ENCODE measurements at regions not wholly inside any gene's neighbourhood (a gene's known extent, or its start where the extent isn't known, plus 50 kb on each side); places are given as distances from the start of the nearest gene placed in this dataset.

- intact Hi-C loops (cut with micrococcal nuclease), result no loop called here
Measured at GRCh38 chr9:118395415-118395814, 691.2 kb downstream of the TLR4 start.

GRCh38 chr9:118401546-118401945 is 697.3 kb downstream of the TLR4 start:
- intact Hi-C loops (cut with micrococcal nuclease), result no loop called here
- H3K4me3 ChIP-seq, result no peak overlapping the region
- H3K9me3 ChIP-seq (replicated peaks), result no peaks in the 10 kb centered on the region
- no peaks in the 10 kb centered on the region for H3K4me1 ChIP-seq
- TF ChIP-seq, protein P1, sequence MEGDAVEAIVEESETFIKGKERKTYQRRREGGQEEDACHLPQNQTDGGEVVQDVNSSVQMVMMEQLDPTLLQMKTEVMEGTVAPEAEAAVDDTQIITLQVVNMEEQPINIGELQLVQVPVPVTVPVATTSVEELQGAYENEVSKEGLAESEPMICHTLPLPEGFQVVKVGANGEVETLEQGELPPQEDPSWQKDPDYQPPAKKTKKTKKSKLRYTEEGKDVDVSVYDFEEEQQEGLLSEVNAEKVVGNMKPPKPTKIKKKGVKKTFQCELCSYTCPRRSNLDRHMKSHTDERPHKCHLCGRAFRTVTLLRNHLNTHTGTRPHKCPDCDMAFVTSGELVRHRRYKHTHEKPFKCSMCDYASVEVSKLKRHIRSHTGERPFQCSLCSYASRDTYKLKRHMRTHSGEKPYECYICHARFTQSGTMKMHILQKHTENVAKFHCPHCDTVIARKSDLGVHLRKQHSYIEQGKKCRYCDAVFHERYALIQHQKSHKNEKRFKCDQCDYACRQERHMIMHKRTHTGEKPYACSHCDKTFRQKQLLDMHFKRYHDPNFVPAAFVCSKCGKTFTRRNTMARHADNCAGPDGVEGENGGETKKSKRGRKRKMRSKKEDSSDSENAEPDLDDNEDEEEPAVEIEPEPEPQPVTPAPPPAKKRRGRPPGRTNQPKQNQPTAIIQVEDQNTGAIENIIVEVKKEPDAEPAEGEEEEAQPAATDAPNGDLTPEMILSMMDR (IDR thresholded peaks at IDR 0.05; ENCODE audit: borderline replicate concordance), result no peak
- H3K27me3 ChIP-seq (ENCODE audit: low read depth), result no peaks in the 10 kb centered on the region
- DNase-seq, result no peak
- H3K27ac ChIP-seq (replicated peaks), result no peak overlapping the region
- H3K36me3 ChIP-seq, result no peaks in the 10 kb centered on the region

More at GRCh38 chr9:118395415-118395814, 691.2 kb downstream of the TLR4 start:
- TF ChIP-seq, protein P1 (IDR thresholded peaks at IDR 0.05; ENCODE audit: borderline replicate concordance), result no peak
- no peaks in the 10 kb centered on the region for H3K36me3 ChIP-seq
- H3K9me3 ChIP-seq (replicated peaks), result no peaks in the 10 kb centered on the region
- H3K27me3 ChIP-seq (ENCODE audit: low read depth), result no peaks in the 10 kb centered on the region
- no peak overlapping the region for H3K27ac ChIP-seq (replicated peaks)
- no peaks in the 10 kb centered on the region for H3K4me1 ChIP-seq
- H3K4me3 ChIP-seq, result no peak overlapping the region
- DNase-seq, result no peak

GRCh38 chr9:118414676-118415075 is 710.5 kb downstream of the TLR4 start:
- Histone ChIP-seq H3K4me1 (no peaks in the 10 kb centered on the region), H3K27ac (replicated peaks) (no peak overlapping the region), H3K9me3 (replicated peaks) (no peaks in the 10 kb centered on the region), H3K36me3 (no peaks in the 10 kb centered on the region), H3K27me3 (ENCODE audit: low read depth) (no peaks in the 10 kb centered on the region), H3K4me3 (no peak overlapping the region)
- TF ChIP-seq, protein P1 (IDR thresholded peaks at IDR 0.05; ENCODE audit: borderline replicate concordance), result no peak
- DNase-seq, result no peak
- intact Hi-C loops (cut with micrococcal nuclease), result no loop called here

GRCh38 chr9:118418887-118419565 is 714.8 kb downstream of the TLR4 start:
- Histone ChIP-seq H3K4me3 (no peak overlapping the region), H3K4me1 (no peaks in the 10 kb centered on the region), H3K9me3 (replicated peaks) (no peaks in the 10 kb centered on the region), H3K27me3 (ENCODE audit: low read depth) (no peaks in the 10 kb centered on the region), H3K36me3 (no peaks in the 10 kb centered on the region), H3K27ac (replicated peaks) (no peak overlapping the region)
- TF ChIP-seq, protein P1 (IDR thresholded peaks at IDR 0.05; ENCODE audit: borderline replicate concordance), result no peak
- intact Hi-C loops (cut with micrococcal nuclease), result no loop called here
- DNase-seq, result no peak

GRCh38 chr9:118419676-118420075 is 715.5 kb downstream of the TLR4 start:
- TF ChIP-seq, protein P1 (IDR thresholded peaks at IDR 0.05; ENCODE audit: borderline replicate concordance), result no peak
- Histone ChIP-seq H3K36me3 (no peaks in the 10 kb centered on the region), H3K4me1 (no peaks in the 10 kb centered on the region), H3K9me3 (replicated peaks) (no peaks in the 10 kb centered on the region), H3K27ac (replicated peaks) (no peak overlapping the region), H3K4me3 (no peak overlapping the region), H3K27me3 (ENCODE audit: low read depth) (no peaks in the 10 kb centered on the region)
- intact Hi-C loops (cut with micrococcal nuclease), result no loop called here
- DNase-seq, result no peak

Data from left ventricle myocardium inferior (tissue), 1 donor.